ENCODE measurements at regions not wholly inside any gene's neighbourhood (a gene's known extent, or its start where the extent isn't known, plus 50 kb on each side); places are given as distances from the start of the nearest gene placed in this dataset.

GRCh38 chr1:34400675-34401074, 224.0 kb downstream of the C1orf94 start (continued):
- no peak for TF ChIP-seq ZBTB33 (IDR thresholded peaks at IDR 0.05)
- no peak for TF ChIP-seq EGR1 (IDR thresholded peaks at IDR 0.05; ENCODE audit: low read depth in 2 of 2)

GRCh38 chr1:34403156-34403555, 226.4 kb downstream of the C1orf94 start:
- Histone ChIP-seq H3K4me3 (ENCODE audit: low read depth in 1 of 3, low read length in 3 of 3) (no peak overlapping the region), H3K9ac (ENCODE audit: low read depth in 1 of 2, low read length in 2 of 2) (no peak overlapping the region)
- no peak for TF ChIP-seq JUND (IDR thresholded peaks at IDR 0.05)
- TF ChIP-seq YY1 (IDR thresholded peaks at IDR 0.05), result no peak
- no peak for TF ChIP-seq RAD21 (IDR thresholded peaks at IDR 0.05)
- TF ChIP-seq ZBTB33 (IDR thresholded peaks at IDR 0.05), result no peak
- TF ChIP-seq EGR1 (IDR thresholded peaks at IDR 0.05; ENCODE audit: low read depth in 2 of 2), result no peak
- TF ChIP-seq MAX (IDR thresholded peaks at IDR 0.05), result no peak
- TF ChIP-seq REST (IDR thresholded peaks at IDR 0.05), result no peak
- TF ChIP-seq FOXA1 (IDR thresholded peaks at IDR 0.05), result no peak
- TF ChIP-seq TAF1 (conservative IDR thresholded peaks at IDR 0.05), result no peak
- no peak for TF ChIP-seq NR2F2 (IDR thresholded peaks at IDR 0.05)
- TF ChIP-seq HNF4G (IDR thresholded peaks at IDR 0.05), result no peak
- TF ChIP-seq FOXA2 (IDR thresholded peaks at IDR 0.05), result no peak

GRCh38 chr1:34404804-34405203, 228.1 kb downstream of the C1orf94 start:
- Histone ChIP-seq H3K27me3 (ENCODE audit: control insufficient read depth in 4 of 4, insufficient read depth in 4 of 4, low read length in 3 of 4) (no peaks in the 10 kb centered on the region), H3K4me1 (ENCODE audit: control insufficient read depth in 4 of 4, insufficient read depth in 4 of 4, low read length in 3 of 4) (peaks cover 0 to 5% (median 0%) of the 10 kb centered on the region in 4 donors), H3K4me3 (ENCODE audit: low read depth in 1 of 3, low read length in 3 of 3) (no peak overlapping the region), H3K27ac (ENCODE audit: low read depth in 1 of 2, low read length in 2 of 2) (no peak overlapping the region), H3K9me3 (ENCODE audit: control insufficient read depth in 4 of 4, low read length in 3 of 4) (peaks cover 0 to 4% (median 2%) of the 10 kb centered on the region in 4 donors), H3K36me3 (ENCODE audit: control insufficient read depth in 4 of 4, insufficient read depth in 3 of 4, low read depth in 1 of 4, low read length in 3 of 4) (no peaks in the 10 kb centered on the region), H3K9ac (ENCODE audit: low read depth in 1 of 2, low read length in 2 of 2) (no peak overlapping the region)
- no peak for DNase-seq (ENCODE audit: low spot score)
- no peak for TF ChIP-seq MAX (IDR thresholded peaks at IDR 0.05)
- no peak for TF ChIP-seq JUND (IDR thresholded peaks at IDR 0.05)
- TF ChIP-seq FOXA2 (IDR thresholded peaks at IDR 0.05), result no peak
- no peak for TF ChIP-seq FOXA1 (IDR thresholded peaks at IDR 0.05)
- TF ChIP-seq RAD21 (IDR thresholded peaks at IDR 0.05), result no peak
- TF ChIP-seq GABPA (IDR thresholded peaks at IDR 0.05 in 1 of 2, conservative IDR thresholded peaks at IDR 0.05 in 1 of 2), result no peak
- no peak for TF ChIP-seq TAF1 (conservative IDR thresholded peaks at IDR 0.05)
- TF ChIP-seq REST (IDR thresholded peaks at IDR 0.05), result no peak
- TF ChIP-seq RXRA (IDR thresholded peaks at IDR 0.05), result no peak
- no peak for TF ChIP-seq ATF3 (IDR thresholded peaks at IDR 0.05)
- TF ChIP-seq HNF4G (IDR thresholded peaks at IDR 0.05), result no peak
- TF ChIP-seq EGR1 (IDR thresholded peaks at IDR 0.05; ENCODE audit: low read depth in 2 of 2), result no peak
- TF ChIP-seq SP1 (IDR thresholded peaks at IDR 0.05), result no peak

More at GRCh38 chr1:34403156-34403555, 226.4 kb downstream of the C1orf94 start:
- Histone ChIP-seq H3K27me3 (ENCODE audit: control insufficient read depth in 4 of 4, insufficient read depth in 4 of 4, low read length in 3 of 4) (no peaks in the 10 kb centered on the region), H3K27ac (ENCODE audit: low read depth in 1 of 2, low read length in 2 of 2) (no peak overlapping the region), H3K9me3 (ENCODE audit: control insufficient read depth in 4 of 4, low read length in 3 of 4) (peaks cover 0 to 4% (median 3%) of the 10 kb centered on the region in 4 donors), H3K36me3 (ENCODE audit: control insufficient read depth in 4 of 4, insufficient read depth in 3 of 4, low read depth in 1 of 4, low read length in 3 of 4) (no peaks in the 10 kb centered on the region), H3K4me1 (ENCODE audit: control insufficient read depth in 4 of 4, insufficient read depth in 4 of 4, low read length in 3 of 4) (peaks cover 0 to 5% (median 0%) of the 10 kb centered on the region in 4 donors)
- DNase-seq (ENCODE audit: low spot score), result no peak

Measured in liver (tissue), 6 donors.